ENCODE measurements at regions not wholly inside any gene's neighbourhood (a gene's known extent, or its start where the extent isn't known, plus 50 kb on each side); places are given as distances from the start of the nearest gene placed in this dataset.
"Not testable (repeated sequence)": the region's sequence is repeated elsewhere in the genome, so short reads cannot be mapped to it uniquely, and the experiment has no call there.

GRCh38 chr20:55530763-55531162, 474.6 kb downstream of the CBLN4 start:
- no peak for DNase-seq (ENCODE audit: low read depth)

GRCh38 chr20:55528482-55528881, 476.8 kb downstream of the CBLN4 start:
- no peak for DNase-seq (ENCODE audit: low read depth)

DNA sequence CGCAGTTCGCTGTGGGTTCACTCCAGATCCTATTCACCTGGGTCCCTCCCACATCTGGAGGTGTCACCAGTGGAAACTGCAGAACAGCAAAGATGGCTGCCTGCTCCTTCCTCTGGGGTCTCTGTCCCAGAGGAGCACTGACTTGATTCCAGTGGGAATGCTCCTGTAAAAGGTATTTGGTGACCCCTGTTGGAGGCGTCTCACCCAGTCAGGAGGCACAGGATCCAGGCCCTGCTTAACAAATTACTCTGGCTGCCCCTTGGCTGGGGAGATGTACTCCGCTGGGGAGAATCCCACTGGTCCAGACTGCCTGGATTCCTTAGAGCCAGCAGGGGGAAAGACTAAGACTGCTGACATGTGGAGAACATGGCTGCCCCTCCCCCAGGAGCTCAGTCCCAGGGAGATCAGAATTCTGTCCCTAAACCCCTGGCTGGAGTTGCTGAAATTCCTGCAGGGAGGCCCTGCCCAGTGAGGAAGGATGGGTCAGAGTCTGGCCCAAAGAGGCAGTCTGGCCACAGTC, 483.0 kb downstream of the CBLN4 start:
- DNase-seq (ENCODE audit: low read depth), result no peak

GRCh38 chr20:55517584-55517983, 487.7 kb downstream of the CBLN4 start:
- DNase-seq (ENCODE audit: low read depth), result not testable (repeated sequence)

GRCh38 chr20:55515832-55516231, 489.5 kb downstream of the CBLN4 start:
- no peak for DNase-seq (ENCODE audit: low read depth)

- no peak for DNase-seq (ENCODE audit: low read depth)
Measured at GRCh38 chr20:55514531-55514930, 490.8 kb downstream of the CBLN4 start.

DNA sequence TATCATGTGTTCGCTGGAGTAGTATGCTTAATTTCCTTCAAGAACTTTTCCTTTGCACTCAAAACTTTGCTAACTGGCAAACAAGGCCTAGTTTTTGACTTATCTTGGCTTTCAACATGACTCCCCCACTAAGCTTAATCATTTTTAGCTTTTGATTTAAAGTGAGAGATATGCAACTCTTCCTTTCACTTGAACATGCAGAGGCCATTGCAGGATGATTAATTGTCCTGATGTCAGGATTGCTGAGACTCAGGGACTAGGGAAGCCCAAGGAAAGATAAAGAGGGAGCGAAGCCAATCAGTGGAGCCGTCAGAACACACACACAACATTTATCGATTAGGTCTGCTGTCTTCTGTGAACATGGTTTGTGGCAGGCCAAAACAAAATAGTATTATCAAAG, 491.4 kb downstream of the CBLN4 start:
- DNase-seq (ENCODE audit: low read depth), result no peak

- DNase-seq (ENCODE audit: low read depth), result no peak
Measured at GRCh38 chr20:55500130-55500529, 505.2 kb downstream of the CBLN4 start.

DNA sequence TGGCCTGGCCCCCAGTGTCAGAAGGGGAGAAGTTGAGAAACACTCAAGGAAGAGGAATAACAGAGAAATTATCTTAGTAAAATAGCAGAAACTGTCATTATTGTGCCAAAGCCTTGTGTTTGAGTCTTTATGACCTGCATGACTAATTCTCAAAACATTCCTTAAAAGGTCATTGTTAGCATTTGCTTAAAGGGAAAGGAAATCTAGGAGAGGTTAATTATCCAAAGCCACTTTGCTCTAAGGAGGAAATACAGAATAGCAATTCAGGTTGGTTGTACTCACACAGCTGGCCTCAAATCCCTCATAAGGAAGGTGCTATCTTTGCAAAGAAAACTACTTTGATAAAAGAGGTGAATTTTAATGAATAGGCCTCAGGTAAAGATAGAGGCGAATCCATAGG, 516.7 kb downstream of the CBLN4 start:
- DNase-seq (ENCODE audit: low read depth), result no peak

- no peak for DNase-seq (ENCODE audit: low read depth)
Measured at GRCh38 chr20:55478724-55479450, 526.4 kb downstream of the CBLN4 start.

DNA sequence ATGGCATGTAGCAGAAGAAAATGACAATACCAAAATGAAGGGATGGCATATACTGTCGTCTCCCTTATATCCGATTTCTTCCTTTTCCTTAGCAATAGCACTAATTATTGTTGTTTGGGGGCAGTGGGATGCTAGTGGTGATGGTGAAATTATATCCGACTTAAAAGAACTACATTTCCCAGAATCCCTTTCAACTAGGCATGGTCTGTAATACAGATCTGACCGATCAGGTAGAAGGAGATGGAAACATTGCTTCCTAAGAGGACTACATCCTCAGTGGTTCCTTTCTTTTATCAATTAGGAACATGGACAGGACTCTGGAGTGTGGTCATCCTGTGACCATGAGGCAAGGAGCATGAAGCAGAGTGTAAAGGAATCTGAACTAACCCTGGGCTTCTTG, 532.6 kb downstream of the CBLN4 start:
- DNase-seq (ENCODE audit: low read depth), result peak; percentile 4

- no peak for DNase-seq (ENCODE audit: low read depth)
Measured at GRCh38 chr20:55471052-55472006, 534.0 kb downstream of the CBLN4 start.

- no peak for DNase-seq (ENCODE audit: low read depth)
Measured at GRCh38 chr20:55469074-55469473, 536.2 kb downstream of the CBLN4 start.

DNA sequence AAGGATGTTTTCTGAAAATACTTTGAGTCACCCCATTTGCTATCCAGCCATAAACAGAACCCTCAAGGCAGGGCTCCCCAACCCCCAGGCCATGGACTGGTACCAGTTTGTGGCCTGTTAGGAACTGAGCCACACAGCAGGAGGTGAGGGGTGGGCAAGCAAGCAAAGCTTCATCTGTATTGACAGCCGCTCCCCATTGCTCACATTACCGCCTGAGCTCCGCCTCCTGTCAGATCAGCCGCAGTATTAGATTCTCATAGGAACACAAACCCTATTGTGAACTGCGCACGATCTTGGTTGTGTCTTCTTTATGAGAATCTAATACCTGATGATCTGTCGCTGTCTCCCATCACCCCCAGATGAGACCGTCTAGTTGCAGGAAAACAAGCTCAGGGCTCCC, 543.8 kb downstream of the CBLN4 start:
- DNase-seq (ENCODE audit: low read depth), result no peak

DNA sequence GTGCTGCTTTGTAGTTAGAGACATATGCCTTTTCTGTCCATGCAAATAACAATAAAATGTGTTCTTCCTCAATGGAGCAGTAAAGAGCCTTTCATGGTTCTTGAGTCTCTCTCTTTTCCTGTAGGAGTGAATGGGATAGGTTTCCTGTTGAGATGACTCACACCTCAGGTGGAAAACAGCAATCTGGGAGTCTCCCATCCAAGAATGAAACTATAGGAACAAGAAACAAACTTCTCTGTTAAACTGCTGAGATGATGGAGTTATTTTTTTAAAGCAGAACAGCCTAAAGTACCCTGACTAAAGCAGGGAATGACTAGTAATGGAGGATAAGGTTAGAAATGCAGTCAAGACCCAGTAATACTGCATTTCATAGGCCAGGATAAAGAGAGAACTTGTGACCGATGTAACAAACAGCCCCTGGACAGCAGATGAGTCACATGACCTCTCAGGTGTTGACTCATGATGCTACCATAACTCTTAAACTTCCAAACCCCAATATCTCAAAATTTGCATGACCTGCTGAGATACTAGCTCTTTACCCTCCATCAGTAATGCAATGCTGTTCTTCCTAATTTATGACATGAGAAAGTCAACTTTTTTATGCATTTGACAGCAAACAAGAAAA, 548.9 kb downstream of the CBLN4 start:
- peak; percentile 7 for DNase-seq (ENCODE audit: low read depth)

DNA sequence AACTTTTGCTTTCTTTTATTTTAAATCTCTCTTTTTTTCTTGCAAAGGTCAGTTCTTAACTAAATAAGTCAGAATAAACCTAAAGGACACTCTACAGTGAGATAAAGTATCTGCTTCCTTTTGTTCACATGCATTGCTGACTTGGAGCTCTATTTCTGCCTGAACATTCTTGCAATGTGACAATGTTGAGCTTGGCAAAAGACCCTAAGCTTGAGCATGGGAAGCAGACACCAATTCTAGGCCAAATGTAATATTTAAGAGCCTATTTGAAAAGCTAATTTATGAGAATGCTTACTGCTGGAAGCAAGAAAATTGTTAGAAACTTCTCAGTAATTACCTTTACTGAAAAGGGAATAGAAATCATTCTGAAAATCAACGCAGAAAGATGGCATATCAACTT, 556.2 kb downstream of the CBLN4 start:
- no peak for DNase-seq (ENCODE audit: low read depth)

GRCh38 chr20:55446301-55446700, 559.0 kb downstream of the CBLN4 start:
- no peak for DNase-seq (ENCODE audit: low read depth)

GRCh38 chr20:55439070-55439469, 566.2 kb downstream of the CBLN4 start:
- DNase-seq (ENCODE audit: low read depth), result no peak

DNA sequence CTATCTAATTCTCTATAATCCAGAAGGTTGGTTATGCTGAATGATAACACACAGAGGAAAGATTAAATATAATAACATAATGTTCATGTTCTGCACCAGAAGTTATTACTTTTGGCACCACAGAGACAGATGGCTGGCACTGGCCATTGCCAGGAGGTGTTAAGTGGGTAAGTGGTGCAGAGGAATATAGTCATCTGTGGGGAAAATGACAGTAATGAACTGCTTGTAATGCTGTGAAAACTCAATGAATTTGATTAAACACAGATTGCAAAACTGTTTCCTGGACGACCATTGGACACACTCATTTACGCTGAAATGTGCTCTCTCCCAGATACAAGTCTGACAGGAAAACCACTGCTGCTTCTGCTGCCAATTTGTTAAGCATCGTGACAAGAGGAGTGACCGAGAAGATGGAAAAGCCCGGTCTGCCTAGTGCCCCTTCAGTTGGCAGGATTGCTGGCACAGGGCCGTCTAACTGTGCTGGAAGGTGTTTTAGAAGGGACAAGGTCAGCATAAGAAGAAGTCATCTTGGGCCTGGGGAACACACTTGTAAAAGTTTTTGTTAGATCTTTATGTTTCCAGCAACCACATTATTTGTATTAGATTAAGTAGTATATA, 567.4 kb downstream of the CBLN4 start:
- DNase-seq (ENCODE audit: low read depth), result no peak

GRCh38 chr20:55424968-55425367, 580.4 kb downstream of the CBLN4 start:
- no peak for DNase-seq (ENCODE audit: low read depth)

- DNase-seq (ENCODE audit: low read depth), result no peak
Measured at GRCh38 chr20:55424476-55424875, 580.8 kb downstream of the CBLN4 start.

- no peak for DNase-seq (ENCODE audit: low read depth)
Measured at GRCh38 chr20:55417836-55418235, 587.5 kb downstream of the CBLN4 start.
